Astrocyte (in vitro differentiated cells and primary cell): ENCODE measurements at regions not wholly inside any gene's neighbourhood (a gene's known extent, or its start where the extent isn't known, plus 50 kb on each side); places are given as distances from the start of the nearest gene placed in this dataset.

ENCODE experiments used
- DNase-seq: peaks from one replicate; pipeline ENCODE4 v3.0.0-alpha.2; 2010; ENCODE audit warnings: low read depth
- FAIRE-seq: peaks from 2 replicates; lab custom pipeline; 2011; peaks lifted over from hg19 to GRCh38; lab: Jason Lieb, UNC
- H2AFZ ChIP-seq: 2 replicates; pipeline ENCODE4 v1.6.0; 2012; ENCODE audit warnings: low read depth, low read length, inconsistent platforms
- H3K27ac ChIP-seq: 2 replicates; pipeline ENCODE4 v1.5.1; 2011; ENCODE audit warnings: low read depth, low read length, inconsistent platforms
- H3K27me3 ChIP-seq: 2 replicates; pipeline ENCODE4 v1.6.0; 2011; ENCODE audit warnings: low read length, inconsistent platforms; ENCODE audit not compliant: insufficient read depth
- H3K36me3 ChIP-seq: 2 replicates; pipeline ENCODE4 v1.5.1; 2011; ENCODE audit warnings: low read length, inconsistent platforms; ENCODE audit not compliant: insufficient read depth
- H3K4me1 ChIP-seq: 2 replicates; pipeline ENCODE4 v1.5.1; 2011; ENCODE audit warnings: low read length, inconsistent platforms; ENCODE audit not compliant: insufficient read depth
- H3K4me2 ChIP-seq: 2 replicates; pipeline ENCODE4 v1.6.0; 2012; ENCODE audit warnings: low read length, inconsistent platforms
- H3K4me3 ChIP-seq: 2 replicates; pipeline ENCODE4 v1.5.1; 2011; ENCODE audit warnings: low read depth, mild to moderate bottlenecking, low read length, inconsistent platforms; ENCODE audit not compliant: insufficient read depth
- H3K79me2 ChIP-seq: 2 replicates; pipeline ENCODE4 v1.6.0; 2012; ENCODE audit warnings: mild to moderate bottlenecking, low read length, inconsistent platforms; ENCODE audit not compliant: insufficient read depth
- H3K9ac ChIP-seq: 2 replicates; pipeline ENCODE4 v1.6.0; 2012; ENCODE audit warnings: mild to moderate bottlenecking, low read length, inconsistent platforms
- H3K9me3 ChIP-seq: 2 replicates; pipeline ENCODE4 v1.5.1; 2012; ENCODE audit warnings: low read depth, mild to moderate bottlenecking, low read length, inconsistent platforms; ENCODE audit not compliant: insufficient read depth
- H4K20me1 ChIP-seq: 2 replicates; pipeline ENCODE4 v1.6.0; 2012; ENCODE audit warnings: low read length, inconsistent platforms; ENCODE audit not compliant: insufficient read depth
- H3K27ac Mint-ChIP-seq: one replicate; pipeline ENCODE4 v1.8.0; 2021; ENCODE audit warnings: mild to moderate bottlenecking, mixed read lengths; ENCODE audit not compliant: unreplicated experiment
- H3K27me3 Mint-ChIP-seq: one replicate; pipeline ENCODE4 v1.8.0; 2021; ENCODE audit warnings: low read depth, mixed read lengths; ENCODE audit not compliant: unreplicated experiment
- H3K36me3 Mint-ChIP-seq: one replicate; pipeline ENCODE4 v1.8.0; 2021; ENCODE audit warnings: low read depth, mixed read lengths; ENCODE audit not compliant: unreplicated experiment
- H3K4me1 Mint-ChIP-seq: one replicate; pipeline ENCODE4 v1.8.0; 2021; ENCODE audit warnings: low read depth, mixed read lengths; ENCODE audit not compliant: unreplicated experiment
- H3K4me3 Mint-ChIP-seq: one replicate; pipeline ENCODE4 v1.8.0; 2021; ENCODE audit warnings: mild to moderate bottlenecking, moderate library complexity, mixed read lengths; ENCODE audit not compliant: unreplicated experiment
- H3K9me3 Mint-ChIP-seq: one replicate; pipeline ENCODE4 v1.8.0; 2021; ENCODE audit warnings: mild to moderate bottlenecking, mixed read lengths; ENCODE audit not compliant: unreplicated experiment
- CTCF ChIP-seq: IDR thresholded peaks from 2 replicates; pipeline ENCODE4 v1.5.1; 2011; ENCODE audit warnings: low read depth, mild to moderate bottlenecking, inconsistent platforms, low read length, moderate library complexity; ENCODE audit not compliant: insufficient read depth
- EZH2 ChIP-seq: IDR thresholded peaks from 2 replicates; pipeline ENCODE4 v1.6.1; 2012; ENCODE audit warnings: mild to moderate bottlenecking, low read length, inconsistent platforms; ENCODE audit not compliant: insufficient read depth

GRCh38 chr5:3099526-3099925 is 348.0 kb upstream of the IRX2 start:
- no peak overlapping the region for H3K9ac ChIP-seq
- H3K4me3 Mint-ChIP-seq: no peak overlapping the region
- no peak overlapping the region for H3K4me3 ChIP-seq
- H3K36me3 Mint-ChIP-seq: peaks cover 4% of the 10 kb centered on the region
- H4K20me1 ChIP-seq: no peaks in the 10 kb centered on the region
- H3K36me3 ChIP-seq: no peaks in the 10 kb centered on the region
- H3K9me3 ChIP-seq: no peaks in the 10 kb centered on the region
- no peaks in the 10 kb centered on the region for H3K4me1 ChIP-seq
- H3K4me1 Mint-ChIP-seq: no peaks in the 10 kb centered on the region
- H2AFZ ChIP-seq: no peak overlapping the region
- no peaks in the 10 kb centered on the region for H3K79me2 ChIP-seq
- TF ChIP-seq EZH2: no peak
- TF ChIP-seq CTCF: no peak
- no peaks in the 10 kb centered on the region for H3K9me3 Mint-ChIP-seq
- H3K4me2 ChIP-seq: no peak overlapping the region
- peaks cover 47% of the 10 kb centered on the region for H3K27me3 Mint-ChIP-seq
- no peak overlapping the region for H3K27ac Mint-ChIP-seq
- DNase-seq (no peak), FAIRE-seq (no peak)
- peaks cover 2% of the 10 kb centered on the region for H3K27me3 ChIP-seq
- H3K27ac ChIP-seq: no peak overlapping the region

GRCh38 chr5:3098821-3099220 is 347.3 kb upstream of the IRX2 start:
- Histone ChIP-seq H3K4me1 (no peaks in the 10 kb centered on the region), H3K9ac (no peak overlapping the region), H3K79me2 (no peaks in the 10 kb centered on the region), H3K27ac (no peak overlapping the region), H3K4me3 (no peak overlapping the region), H4K20me1 (no peaks in the 10 kb centered on the region), H3K4me2 (no peak overlapping the region), H3K27me3 (no peaks in the 10 kb centered on the region), H3K36me3 (no peaks in the 10 kb centered on the region), H3K9me3 (no peaks in the 10 kb centered on the region), H2AFZ (no peak overlapping the region)
- TF ChIP-seq EZH2 (no peak), CTCF (no peak)
- DNase-seq (no peak), FAIRE-seq (no peak)
- Mint-ChIP-seq H3K27ac (no peak overlapping the region), H3K36me3 (peaks cover 4% of the 10 kb centered on the region), H3K9me3 (no peaks in the 10 kb centered on the region), H3K4me1 (no peaks in the 10 kb centered on the region), H3K27me3 (peaks cover 40% of the 10 kb centered on the region), H3K4me3 (no peak overlapping the region)

GRCh38 chr5:3092664-3093063 is 341.2 kb upstream of the IRX2 start:
- Histone ChIP-seq H3K27me3 (no peaks in the 10 kb centered on the region), H3K36me3 (no peaks in the 10 kb centered on the region), H3K9me3 (peaks cover 2% of the 10 kb centered on the region), H2AFZ (no peak overlapping the region), H3K27ac (no peak overlapping the region), H4K20me1 (no peaks in the 10 kb centered on the region), H3K9ac (no peak overlapping the region), H3K4me3 (no peak overlapping the region), H3K79me2 (no peaks in the 10 kb centered on the region), H3K4me2 (no peak overlapping the region), H3K4me1 (no peaks in the 10 kb centered on the region)
- Mint-ChIP-seq H3K4me1 (no peaks in the 10 kb centered on the region), H3K27ac (no peak overlapping the region), H3K36me3 (no peaks in the 10 kb centered on the region), H3K27me3 (peaks cover 11% of the 10 kb centered on the region), H3K4me3 (no peak overlapping the region), H3K9me3 (no peaks in the 10 kb centered on the region)
- TF ChIP-seq EZH2 (no peak), CTCF (no peak)
- DNase-seq (no peak), FAIRE-seq (no peak)
